ENCODE measurements at regions not wholly inside any gene's neighbourhood (a gene's known extent, or its start where the extent isn't known, plus 50 kb on each side); places are given as distances from the start of the nearest gene placed in this dataset.

DNA sequence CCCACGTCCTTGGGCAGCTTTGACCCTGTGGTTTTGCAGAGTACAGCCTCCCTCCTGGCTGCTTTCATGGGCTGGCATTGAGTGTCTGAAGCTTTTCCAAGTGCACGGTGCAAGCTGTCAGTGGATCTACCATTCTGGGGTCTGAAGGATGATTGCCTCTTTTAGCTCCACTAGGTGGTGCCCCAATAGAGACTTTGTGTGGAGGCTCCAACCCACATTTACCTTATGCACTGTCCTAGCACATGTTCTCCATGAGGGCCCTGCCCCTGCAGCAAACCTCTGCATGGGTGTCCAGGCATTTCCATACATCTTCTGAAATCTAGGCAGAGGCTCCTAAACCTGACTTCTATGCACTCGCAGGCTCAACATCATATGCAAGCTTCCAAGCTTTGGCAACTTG is 644.2 kb upstream of the CDH9 start:
- H3K79me1 ChIP-seq (ENCODE audit: low read depth, low read length): no peaks in the 10 kb centered on the region
- no peaks in the 10 kb centered on the region for H3K9me3 ChIP-seq (ENCODE audit: insufficient read depth in 2 of 2, low read depth in 1 of 2, low read length in 1 of 2)
- H3K18ac ChIP-seq (ENCODE audit: extremely low read depth, low read length): no peak overlapping the region
- H3K9ac ChIP-seq (replicated peaks in 1 of 4; ENCODE audit: extremely low read depth in 1 of 4, low read depth in 3 of 4, low read length in 3 of 4): no peak overlapping the region
- H3K14ac ChIP-seq (ENCODE audit: insufficient read length): no peak overlapping the region
- DNase-seq (ENCODE audit: low read depth in 1 of 2, low spot score in 2 of 2) (peak in 1 of 2 experiments; percentile 42), FAIRE-seq (peak; percentile 28)
- POLR2A ChIA-PET (ENCODE audit: partially characterized antibody): no interaction called here
- peak overlapping the region; percentile 21; the same call in 1 of the 2 replicates for H4K8ac ChIP-seq (ENCODE audit: extremely low read depth, insufficient read depth, low read length)
- H2AFZ ChIP-seq (ENCODE audit: low read length): peak overlapping the region; percentile 30; the same call in 1 of the 2 replicates
- H3K23ac ChIP-seq (ENCODE audit: insufficient read length): no peak overlapping the region
- no peak overlapping the region for H2BK20ac ChIP-seq (ENCODE audit: low read length)
- no peaks in the 10 kb centered on the region for H3K23me2 ChIP-seq (ENCODE audit: low read depth, low read length)
- H4K5ac ChIP-seq (ENCODE audit: insufficient read length, low read depth, low read length): no peak overlapping the region
- no peaks in the 10 kb centered on the region for H3K79me2 ChIP-seq (ENCODE audit: control insufficient read depth in 1 of 2, insufficient read depth in 2 of 2, low read length in 2 of 2)
- no peak overlapping the region for H2BK5ac ChIP-seq (ENCODE audit: low read depth, low read length)
- H2BK120ac ChIP-seq (replicated peaks; ENCODE audit: low read depth, low read length): no peak overlapping the region
- WGBS, 2 experiments (ENCODE audit: extremely low coverage in 1 of 2, insufficient coverage in 1 of 2, insufficient read length in 1 of 2, insufficient replicate concordance in 2 of 2, low coverage in 1 of 2, low lambda C conversion rate in 2 of 2, missing lambda C conversion rate in 1 of 2): 85% methylated on average over 3 of the region's 3 CpGs; no CpG with 5 or more reads in 1 of the 2 experiments
- CTCF ChIA-PET (ENCODE audit: partially characterized antibody): interaction anchor here (1.1 to 1.2 kb wide), 2 partner anchors 43 to 143 kb away, joined by 3 read pairs; no protein-coding TSS in a partner anchor
- H4K20me1 ChIP-seq (replicated peaks in 1 of 2; ENCODE audit: control insufficient read depth in 1 of 2, insufficient read depth in 2 of 2, low read length in 2 of 2): no peaks in the 10 kb centered on the region
- no peak overlapping the region for H3K56ac ChIP-seq (replicated peaks; ENCODE audit: insufficient read length, low read depth, low read length)
- H3K4me2 ChIP-seq (ENCODE audit: insufficient read depth in 1 of 2, low read depth in 2 of 2, low read length in 2 of 2): no peak overlapping the region
- no peak overlapping the region for H3K4me3 ChIP-seq (ENCODE audit: extremely low read depth in 1 of 4, insufficient read depth in 2 of 4, low read depth in 3 of 4, low read length in 4 of 4)
- H4K91ac ChIP-seq (replicated peaks; ENCODE audit: insufficient read length, low read length): no peak overlapping the region
- H3K27ac ChIP-seq (ENCODE audit: low read depth, low read length): no peak overlapping the region
- no peak overlapping the region for H2BK12ac ChIP-seq (ENCODE audit: low read depth, low read length)
- H3K4ac ChIP-seq (replicated peaks; ENCODE audit: insufficient read length, low read depth, low read length): no peak overlapping the region
- H3K36me3 ChIP-seq (ENCODE audit: control insufficient read depth in 2 of 4, insufficient read depth in 4 of 4, low read length in 3 of 4): no peaks in the 10 kb centered on the region
- H2AK5ac ChIP-seq (ENCODE audit: low read depth, low read length): no peak overlapping the region
- H3K27me3 ChIP-seq (replicated peaks in 1 of 4; ENCODE audit: control insufficient read depth in 3 of 4, extremely low read depth in 1 of 4, insufficient read depth in 3 of 4, low read length in 3 of 4): no peaks in the 10 kb centered on the region
- TF ChIP-seq, protein P1, sequence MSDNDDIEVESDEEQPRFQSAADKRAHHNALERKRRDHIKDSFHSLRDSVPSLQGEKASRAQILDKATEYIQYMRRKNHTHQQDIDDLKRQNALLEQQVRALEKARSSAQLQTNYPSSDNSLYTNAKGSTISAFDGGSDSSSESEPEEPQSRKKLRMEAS (IDR thresholded peaks at IDR 0.05): peak; percentile 65; the same call in 1 of the 2 replicates
- TF ChIP-seq SP2 (IDR thresholded peaks at IDR 0.05; ENCODE audit: low read length): no peak
- TF ChIP-seq POU5F1 (IDR thresholded peaks at IDR 0.05; ENCODE audit: low read depth, low read length): no peak
- TF ChIP-seq JUND (IDR thresholded peaks at IDR 0.05; ENCODE audit: low read length): no peak
- TF ChIP-seq ASH2L (IDR thresholded peaks at IDR 0.05; ENCODE audit: low read length): no peak
- peak; percentile 68 to 78 for TF ChIP-seq RAD21 (IDR thresholded peaks at IDR 0.05 in 1 of 2, conservative IDR thresholded peaks at IDR 0.05 in 1 of 2; ENCODE audit: low read depth in 2 of 2, low read length in 2 of 2)
- TF ChIP-seq, protein P2, sequence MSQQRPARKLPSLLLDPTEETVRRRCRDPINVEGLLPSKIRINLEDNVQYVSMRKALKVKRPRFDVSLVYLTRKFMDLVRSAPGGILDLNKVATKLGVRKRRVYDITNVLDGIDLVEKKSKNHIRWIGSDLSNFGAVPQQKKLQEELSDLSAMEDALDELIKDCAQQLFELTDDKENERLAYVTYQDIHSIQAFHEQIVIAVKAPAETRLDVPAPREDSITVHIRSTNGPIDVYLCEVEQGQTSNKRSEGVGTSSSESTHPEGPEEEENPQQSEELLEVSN (IDR thresholded peaks at IDR 0.05): peak; percentile 33; the same call in 1 of the 2 replicates
- TF ChIP-seq, protein P3, sequence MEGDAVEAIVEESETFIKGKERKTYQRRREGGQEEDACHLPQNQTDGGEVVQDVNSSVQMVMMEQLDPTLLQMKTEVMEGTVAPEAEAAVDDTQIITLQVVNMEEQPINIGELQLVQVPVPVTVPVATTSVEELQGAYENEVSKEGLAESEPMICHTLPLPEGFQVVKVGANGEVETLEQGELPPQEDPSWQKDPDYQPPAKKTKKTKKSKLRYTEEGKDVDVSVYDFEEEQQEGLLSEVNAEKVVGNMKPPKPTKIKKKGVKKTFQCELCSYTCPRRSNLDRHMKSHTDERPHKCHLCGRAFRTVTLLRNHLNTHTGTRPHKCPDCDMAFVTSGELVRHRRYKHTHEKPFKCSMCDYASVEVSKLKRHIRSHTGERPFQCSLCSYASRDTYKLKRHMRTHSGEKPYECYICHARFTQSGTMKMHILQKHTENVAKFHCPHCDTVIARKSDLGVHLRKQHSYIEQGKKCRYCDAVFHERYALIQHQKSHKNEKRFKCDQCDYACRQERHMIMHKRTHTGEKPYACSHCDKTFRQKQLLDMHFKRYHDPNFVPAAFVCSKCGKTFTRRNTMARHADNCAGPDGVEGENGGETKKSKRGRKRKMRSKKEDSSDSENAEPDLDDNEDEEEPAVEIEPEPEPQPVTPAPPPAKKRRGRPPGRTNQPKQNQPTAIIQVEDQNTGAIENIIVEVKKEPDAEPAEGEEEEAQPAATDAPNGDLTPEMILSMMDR (IDR thresholded peaks at IDR 0.05; ENCODE audit: control extremely low read depth in 1 of 3, insufficient read depth in 1 of 3, low read depth in 1 of 3, low read length in 3 of 3): peak; percentile 11 to 58 (median 38); a peak in 3 of 4 replicates
- TF ChIP-seq SP4 (IDR thresholded peaks at IDR 0.05; ENCODE audit: low read length): no peak
- no peak overlapping the region for H2BK15ac ChIP-seq (ENCODE audit: low read length)
- no peaks in the 10 kb centered on the region for H3K4me1 ChIP-seq (replicated peaks in 1 of 4; ENCODE audit: control insufficient read depth in 3 of 4, insufficient read depth in 4 of 4, low read length in 3 of 4)

Data from H1 (cell line).